HG02884 (cell line): ENCODE measurements at regions not wholly inside any gene's neighbourhood (a gene's known extent, or its start where the extent isn't known, plus 50 kb on each side); places are given as distances from the start of the nearest gene placed in this dataset.

Source experiments
- ATAC-seq: cut with Tn5 transposase; IDR thresholded peaks from one replicate; pipeline ENCODE4 v1.9.1; 2021; ENCODE audit warnings: mild to moderate bottlenecking, moderate library complexity; ENCODE audit not compliant: unreplicated experiment

GRCh38 chr20:40495956-40496355, 193.1 kb downstream of the MAFB start:
- ATAC-seq = no peak

- ATAC-seq = no peak
These were observed 194.8 kb downstream of the MAFB start for GRCh38 chr20:40494248-40494647.

GRCh38 chr20:40493549-40493948, 195.5 kb downstream of the MAFB start:
- no peak for ATAC-seq

GRCh38 chr20:40493071-40493470, 196.0 kb downstream of the MAFB start:
- no peak for ATAC-seq

GRCh38 chr20:40491009-40491590, 197.9 kb downstream of the MAFB start:
- no peak for ATAC-seq

- no peak for ATAC-seq
These were observed 199.2 kb downstream of the MAFB start for GRCh38 chr20:40489886-40490285.

GRCh38 chr20:40488401-40488800, 200.6 kb downstream of the MAFB start:
- no peak for ATAC-seq

- ATAC-seq = no peak
These were observed 202.7 kb downstream of the MAFB start for GRCh38 chr20:40486297-40486696.

GRCh38 chr20:40481743-40482458, 207.1 kb downstream of the MAFB start:
- ATAC-seq = no peak

GRCh38 chr20:40481337-40481736, 207.7 kb downstream of the MAFB start:
- ATAC-seq = no peak

GRCh38 chr20:40477805-40478204, 211.2 kb downstream of the MAFB start:
- ATAC-seq = no peak

- ATAC-seq = no peak
These were observed 212.6 kb downstream of the MAFB start for GRCh38 chr20:40476461-40476860.

GRCh38 chr20:40472905-40473304, 216.1 kb downstream of the MAFB start:
- ATAC-seq = no peak

- ATAC-seq = no peak
These were observed 217.8 kb downstream of the MAFB start for GRCh38 chr20:40471261-40471629.

- ATAC-seq = no peak
These were observed 218.4 kb downstream of the MAFB start for GRCh38 chr20:40470445-40471260.

GRCh38 chr20:40468759-40469158, 220.3 kb downstream of the MAFB start:
- ATAC-seq = no peak

GRCh38 chr20:40467703-40468411, 221.2 kb downstream of the MAFB start:
- ATAC-seq = no peak

- ATAC-seq = no peak
These were observed 222.0 kb downstream of the MAFB start for GRCh38 chr20:40467067-40467466.

- ATAC-seq = no peak
These were observed 224.3 kb downstream of the MAFB start for GRCh38 chr20:40464731-40465208.

GRCh38 chr20:40463171-40463570, 225.9 kb downstream of the MAFB start:
- no peak for ATAC-seq

- no peak for ATAC-seq
These were observed 226.5 kb downstream of the MAFB start for GRCh38 chr20:40462566-40462965.
